ENCODE measurements at regions not wholly inside any gene's neighbourhood (a gene's known extent, or its start where the extent isn't known, plus 50 kb on each side); places are given as distances from the start of the nearest gene placed in this dataset.
"Not testable (repeated sequence)": the region's sequence is repeated elsewhere in the genome, so short reads cannot be mapped to it uniquely, and the experiment has no call there.

GRCh38 chr4:184950117-184950830 is 68.0 kb upstream of the HELT start:
- no peak for DNase-seq

DNA sequence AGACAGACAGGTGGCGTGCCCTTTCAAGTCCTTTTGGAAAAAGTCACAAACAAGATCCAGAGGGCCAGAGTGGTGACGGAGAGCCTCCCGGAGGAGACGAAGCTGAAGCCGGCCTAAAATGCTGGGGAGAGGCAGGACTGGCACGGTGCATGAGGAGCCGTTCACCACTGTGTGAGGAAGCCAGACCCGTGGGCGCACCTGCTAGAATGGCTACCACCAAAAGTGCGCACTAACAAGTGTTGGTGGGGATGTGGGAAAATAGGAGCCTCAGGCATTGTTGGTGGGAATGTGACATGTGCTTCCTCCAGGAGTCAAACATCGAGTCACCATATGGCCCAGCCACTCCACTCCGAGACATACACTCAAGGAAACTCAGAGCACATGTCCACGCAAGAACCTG is 67.4 kb upstream of the HELT start:
- DNase-seq = no peak

DNA sequence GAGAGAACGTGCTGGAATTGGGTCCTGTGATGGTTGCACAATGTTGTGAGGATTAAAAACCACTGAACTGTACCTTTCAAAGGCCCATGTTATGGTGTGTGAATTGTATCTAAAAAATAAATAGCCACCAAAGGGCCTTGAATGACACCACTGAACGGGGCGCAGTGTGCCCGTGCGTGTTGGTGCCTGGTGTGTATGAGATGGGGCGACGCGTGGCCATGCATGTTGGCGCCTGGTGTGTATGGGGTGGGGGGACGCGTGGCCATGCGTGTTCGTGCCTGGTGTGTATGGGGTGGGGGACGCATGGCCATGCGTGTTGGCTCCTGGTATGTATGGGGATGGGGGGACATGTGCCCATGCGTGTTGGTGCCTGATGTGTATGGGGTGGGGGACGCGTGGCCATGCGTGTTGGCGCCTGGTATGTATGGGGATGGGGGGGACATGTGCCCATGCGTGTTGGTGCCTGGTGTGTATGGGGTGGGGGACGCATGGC is 66.6 kb upstream of the HELT start:
- no peak for DNase-seq

- no peak for DNase-seq
These were observed 65.8 kb upstream of the HELT start for GRCh38 chr4:184952522-184952921.

DNA sequence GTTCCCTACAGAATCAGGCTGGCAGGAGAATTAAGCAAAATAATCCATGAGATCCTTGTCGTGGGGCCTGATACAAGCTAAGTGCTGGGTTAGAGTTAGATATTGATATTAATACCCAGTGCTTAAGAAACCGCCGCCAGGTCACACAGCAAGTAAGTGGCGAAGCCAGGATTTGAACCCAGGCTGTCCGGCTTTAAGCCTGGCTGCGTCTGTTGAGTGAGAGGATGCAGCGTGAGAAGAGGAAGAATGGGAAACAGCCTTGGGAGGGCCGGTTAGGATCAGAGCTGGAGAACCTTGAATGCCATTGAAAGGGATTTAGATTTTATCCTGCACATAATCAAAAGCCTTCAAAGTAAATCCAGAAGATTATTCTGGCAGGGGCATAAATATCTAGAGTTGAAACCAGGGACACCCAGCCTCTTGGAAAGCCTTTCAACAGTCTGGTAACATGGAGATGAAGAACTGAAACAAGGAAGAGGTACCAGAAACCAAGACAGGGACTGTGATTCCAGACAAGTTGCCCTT is 64.8 kb upstream of the HELT start:
- DNase-seq = no peak

- no peak for DNase-seq
These were observed 64.3 kb upstream of the HELT start for GRCh38 chr4:184953971-184954370.

GRCh38 chr4:184954482-184954881 is 63.8 kb upstream of the HELT start:
- DNase-seq = no peak

DNA sequence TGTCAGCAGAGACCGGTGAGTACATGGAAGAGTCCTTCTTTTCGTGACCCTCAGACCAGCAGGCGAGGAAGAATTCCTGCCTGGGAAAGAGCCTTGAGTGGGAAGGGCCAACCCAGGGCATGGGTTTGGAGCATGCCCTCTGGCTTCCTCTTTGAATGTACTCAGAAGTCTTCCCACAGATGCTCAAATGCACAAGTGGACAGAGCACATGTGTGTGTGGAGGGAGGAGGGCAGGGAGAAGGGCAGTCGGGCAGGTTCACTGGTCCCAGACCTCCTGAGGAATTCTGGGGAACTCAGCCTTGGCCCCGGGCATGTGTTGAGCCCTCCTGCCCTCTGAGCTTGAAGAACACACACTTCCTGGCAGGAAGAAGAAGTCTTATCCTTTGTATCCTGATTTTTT is 63.2 kb upstream of the HELT start:
- no peak for DNase-seq

DNA sequence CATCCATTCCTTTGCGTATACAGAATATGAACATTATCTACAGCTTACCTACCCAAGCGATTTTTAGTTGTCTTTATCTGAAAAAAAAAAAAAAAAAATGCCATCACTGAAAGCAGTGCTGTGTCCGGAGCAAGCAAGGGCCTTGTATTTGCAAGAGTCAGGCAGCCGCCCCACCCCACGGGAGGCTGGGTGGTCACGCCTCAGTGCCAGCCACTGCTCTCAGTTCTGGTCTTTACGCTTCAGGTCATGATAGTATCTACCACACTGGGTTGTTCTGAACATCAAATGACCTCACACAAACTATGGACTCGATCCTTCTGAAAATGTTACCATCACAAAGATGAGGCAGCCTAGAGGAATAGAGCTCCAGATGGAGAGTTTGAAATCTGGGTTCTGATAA is 62.7 kb upstream of the HELT start:
- no peak for DNase-seq

DNA sequence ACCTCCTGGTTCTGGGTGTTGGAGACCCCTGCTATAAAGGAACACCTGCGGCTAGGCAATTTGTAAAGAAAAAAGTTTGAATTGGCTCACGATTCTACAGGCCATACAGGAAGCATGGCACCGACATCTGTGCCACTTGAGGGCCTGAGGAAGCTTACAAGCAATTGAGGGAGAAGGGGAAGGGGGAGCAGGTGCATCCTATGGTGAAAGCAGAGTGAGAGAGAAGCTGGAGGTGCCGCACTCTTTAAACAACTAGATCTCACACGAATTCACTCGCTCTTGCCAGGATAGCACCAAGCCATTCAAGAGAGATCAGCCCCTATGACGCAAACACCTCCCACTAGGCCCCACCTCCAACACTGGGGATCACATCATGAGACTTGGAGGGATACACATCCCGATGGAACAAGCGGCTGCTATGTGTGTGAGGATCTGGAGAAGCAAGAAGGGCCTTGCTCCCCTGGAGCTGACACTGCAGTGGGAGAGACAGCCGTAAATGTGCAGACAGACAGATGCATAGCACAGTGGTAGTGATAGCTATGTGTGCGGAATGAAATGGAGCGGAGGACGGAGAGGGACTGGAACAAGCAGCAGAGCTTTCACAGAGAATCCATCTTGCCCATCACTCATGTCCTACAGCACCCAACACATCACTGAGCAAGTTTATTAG is 60.7 kb upstream of the HELT start:
- DNase-seq = no peak

GRCh38 chr4:184958127-184958922 is 60.0 kb upstream of the HELT start:
- no peak for DNase-seq

- DNase-seq = peak; percentile 20 to 35
These were observed 59.4 kb upstream of the HELT start for GRCh38 chr4:184958923-184959210.

DNA sequence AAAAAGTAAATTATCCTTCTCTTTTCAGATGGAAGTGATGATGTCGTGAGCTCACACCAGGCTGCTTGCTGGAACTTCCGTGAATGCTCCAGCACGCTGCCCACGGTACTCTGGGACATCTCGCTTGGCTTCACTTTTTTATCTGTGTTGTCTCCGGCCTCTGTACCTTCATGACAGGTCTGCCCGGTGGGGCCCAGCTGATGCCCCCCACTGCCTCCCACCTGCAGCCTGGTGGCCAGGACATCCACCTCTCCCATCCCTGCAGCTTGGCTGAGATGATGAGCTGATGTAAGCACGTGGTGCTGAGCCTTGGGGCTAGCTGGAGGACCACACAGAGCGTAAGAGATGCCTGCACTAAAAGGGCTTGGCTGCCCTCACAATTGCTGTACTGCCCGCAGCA is 59.0 kb upstream of the HELT start:
- peak in 1 of 2 donors; percentile 11 for DNase-seq

DNA sequence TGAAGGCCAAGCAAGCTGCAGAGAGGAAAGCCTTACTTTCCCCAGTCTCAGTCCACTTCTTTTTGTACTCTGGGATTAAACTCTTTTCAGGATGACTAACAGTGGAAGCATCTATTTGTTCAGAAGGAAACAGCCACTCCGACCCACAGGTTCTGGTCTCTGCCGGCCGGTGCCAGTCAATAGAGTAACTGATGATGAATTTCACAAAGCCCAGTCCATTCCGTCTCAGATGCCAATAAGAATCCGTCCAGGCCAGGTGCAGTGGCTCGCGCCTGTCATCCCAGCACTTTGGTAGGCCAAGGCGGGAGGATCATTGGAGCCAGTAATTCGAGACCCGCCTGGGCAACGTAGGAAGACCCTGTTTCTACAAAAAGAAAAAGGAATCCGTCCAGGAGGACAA is 58.5 kb upstream of the HELT start:
- no peak for DNase-seq

- DNase-seq = no peak
These were observed 57.8 kb upstream of the HELT start for GRCh38 chr4:184960505-184960971.

GRCh38 chr4:184961660-184962059 is 56.6 kb upstream of the HELT start:
- no peak for DNase-seq

GRCh38 chr4:184962125-184962638 is 56.1 kb upstream of the HELT start:
- DNase-seq = no peak

DNA sequence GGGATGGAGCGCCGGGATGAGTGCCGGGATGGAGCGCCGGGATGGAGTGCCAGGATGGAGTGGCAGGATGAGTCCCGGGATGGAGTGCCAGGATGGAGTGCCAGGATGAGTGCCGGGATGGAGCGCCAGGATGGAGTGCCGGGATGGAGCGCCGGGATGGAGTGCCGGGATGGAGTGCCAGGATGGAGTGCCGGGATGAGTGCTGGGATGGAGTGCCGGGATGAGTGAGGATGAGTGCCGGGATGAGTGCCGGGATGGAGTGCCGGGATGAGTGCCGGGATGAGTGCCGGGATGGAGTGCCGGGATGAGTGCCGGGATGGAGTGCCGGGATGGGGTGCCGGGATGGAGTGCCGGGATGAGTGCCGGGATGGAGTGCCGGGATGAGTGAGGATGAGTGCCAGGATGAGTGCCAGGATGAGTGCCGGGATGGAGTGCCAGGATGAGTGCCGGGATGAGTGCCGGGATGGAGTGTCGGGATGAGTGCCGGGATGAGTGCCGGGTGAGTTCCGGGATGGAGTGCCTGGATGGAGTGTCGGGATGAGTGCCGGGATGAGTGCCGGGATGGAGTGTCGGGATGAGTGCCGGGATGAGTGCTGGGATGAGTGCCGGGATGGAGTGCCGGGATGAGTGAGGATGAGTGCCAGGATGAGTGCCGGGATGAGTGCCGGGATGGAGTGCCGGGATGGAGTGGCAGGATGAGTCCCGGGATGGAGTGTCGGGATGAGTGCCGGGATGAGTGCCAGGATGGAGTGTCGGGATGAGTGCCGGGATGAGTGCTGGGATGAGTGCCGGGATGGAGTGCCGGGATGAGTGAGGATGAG is 52.9 kb upstream of the HELT start:
- not testable (repeated sequence) for DNase-seq

DNA sequence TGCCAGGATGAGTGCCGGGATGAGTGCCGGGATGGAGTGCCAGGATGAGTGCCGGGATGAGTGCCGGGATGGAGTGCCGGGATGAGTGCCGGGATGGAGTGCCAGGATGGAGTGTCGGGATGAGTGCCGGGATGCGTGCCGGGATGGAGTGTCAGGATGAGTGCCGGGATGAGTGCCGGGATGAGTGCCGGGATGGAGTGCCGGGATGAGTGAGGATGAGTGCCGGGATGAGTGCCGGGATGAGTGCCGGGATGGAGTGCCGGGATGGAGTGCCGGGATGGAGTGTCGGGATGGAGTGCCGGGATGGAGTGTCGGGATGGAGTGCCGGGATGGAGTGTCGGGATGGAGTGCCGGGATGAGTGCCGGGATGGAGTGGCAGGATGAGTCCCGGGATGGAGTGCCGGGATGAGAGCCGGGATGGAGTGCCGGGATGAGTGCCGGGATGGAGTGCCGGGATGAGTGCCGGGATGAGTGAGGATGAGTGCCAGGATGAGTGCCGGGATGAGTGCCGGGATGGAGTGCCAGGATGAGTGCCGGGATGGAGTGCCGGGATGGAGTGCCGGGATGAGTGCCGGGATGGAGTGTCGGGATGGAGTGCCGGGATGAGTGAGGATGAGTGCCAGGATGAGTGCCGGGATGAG is 52.1 kb upstream of the HELT start:
- DNase-seq = not testable (repeated sequence)

DNA sequence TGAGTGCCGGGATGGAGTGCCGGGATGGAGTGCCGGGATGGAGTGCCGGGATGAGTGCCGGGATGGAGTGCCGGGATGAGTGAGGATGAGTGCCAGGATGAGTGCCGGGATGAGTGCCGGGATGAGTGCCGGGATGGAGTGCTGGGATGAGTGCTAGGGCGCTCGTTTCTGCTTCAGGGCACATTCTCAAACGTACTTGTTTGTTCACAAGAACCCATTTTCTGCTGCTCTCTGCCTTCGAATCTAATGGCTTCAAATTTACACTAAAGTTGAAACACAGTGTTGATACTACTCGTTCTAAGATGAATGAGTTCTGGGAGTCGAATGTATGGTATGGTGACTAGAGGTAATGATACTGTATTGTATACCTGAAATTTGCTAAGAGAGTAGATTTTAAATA is 50.6 kb upstream of the HELT start:
- DNase-seq = not testable (repeated sequence)

- no peak for DNase-seq
These were observed 49.9 kb upstream of the HELT start for GRCh38 chr4:184968366-184968765.

Data from inflammatory macrophage (primary cell).